Germinal center (tissue), 1 donor: ENCODE measurements at regions not wholly inside any gene's neighbourhood (a gene's known extent, or its start where the extent isn't known, plus 50 kb on each side); places are given as distances from the start of the nearest gene placed in this dataset.
"Not testable (repeated sequence)": the region's sequence is repeated elsewhere in the genome, so short reads cannot be mapped to it uniquely, and the experiment has no call there.

Experiments used
- DNase-seq: peaks from one replicate; pipeline ENCODE4 v3.0.0; 2012; ENCODE audit warnings: mixed read lengths, low spot score

- DNase-seq: no peak
Measured at GRCh38 chr5:174446446-174446845, 277.9 kb upstream of the MSX2 start.

GRCh38 chr5:174446988-174447387 is 277.4 kb upstream of the MSX2 start:
- no peak for DNase-seq

GRCh38 chr5:174448041-174448440 is 276.3 kb upstream of the MSX2 start:
- no peak for DNase-seq

GRCh38 chr5:174448662-174449061 is 275.7 kb upstream of the MSX2 start:
- no peak for DNase-seq

GRCh38 chr5:174453690-174454089 is 270.7 kb upstream of the MSX2 start:
- no peak for DNase-seq

GRCh38 chr5:174454464-174454863 is 269.9 kb upstream of the MSX2 start:
- DNase-seq: no peak

GRCh38 chr5:174454890-174455289 is 269.5 kb upstream of the MSX2 start:
- DNase-seq: no peak

- DNase-seq: no peak
Measured at GRCh38 chr5:174455301-174455700, 269.1 kb upstream of the MSX2 start.

GRCh38 chr5:174457141-174457678 is 267.2 kb upstream of the MSX2 start:
- no peak for DNase-seq

GRCh38 chr5:174459071-174459702 is 265.2 kb upstream of the MSX2 start:
- no peak for DNase-seq

- no peak for DNase-seq
Measured at GRCh38 chr5:174459832-174460448, 264.4 kb upstream of the MSX2 start.

GRCh38 chr5:174462129-174462528 is 262.3 kb upstream of the MSX2 start:
- no peak for DNase-seq

GRCh38 chr5:174464504-174465165 is 259.7 kb upstream of the MSX2 start:
- DNase-seq: no peak

- not testable (repeated sequence) for DNase-seq
Measured at GRCh38 chr5:174471528-174471927, 252.9 kb upstream of the MSX2 start.

GRCh38 chr5:174472956-174473355 is 251.4 kb upstream of the MSX2 start:
- DNase-seq: no peak

GRCh38 chr5:174476001-174476400 is 248.4 kb upstream of the MSX2 start:
- DNase-seq: not testable (repeated sequence)

- no peak for DNase-seq
Measured at GRCh38 chr5:174479325-174479724, 245.1 kb upstream of the MSX2 start.

- no peak for DNase-seq
Measured at GRCh38 chr5:174481737-174482136, 242.6 kb upstream of the MSX2 start.

- no peak for DNase-seq
Measured at GRCh38 chr5:174482607-174483024, 241.8 kb upstream of the MSX2 start.

- no peak for DNase-seq
Measured at GRCh38 chr5:174483411-174483810, 241.0 kb upstream of the MSX2 start.

GRCh38 chr5:174489215-174489614 is 235.2 kb upstream of the MSX2 start:
- no peak for DNase-seq

GRCh38 chr5:174489920-174490597 is 234.3 kb upstream of the MSX2 start:
- DNase-seq: no peak

- no peak for DNase-seq
Measured at GRCh38 chr5:174490728-174491127, 233.7 kb upstream of the MSX2 start.
